ENCODE measurements at regions not wholly inside any gene's neighbourhood (a gene's known extent, or its start where the extent isn't known, plus 50 kb on each side); places are given as distances from the start of the nearest gene placed in this dataset.

GRCh38 chr22:45096256-45096907 lies 67.3 kb upstream of the NUP50 start:
- peak in 1 of 2 experiments; percentile 65 for DNase-seq

- DNase-seq: no peak
Observed at GRCh38 chr22:45097061-45097460, 66.7 kb upstream of the NUP50 start.

GRCh38 chr22:45098056-45098455 lies 65.7 kb upstream of the NUP50 start:
- DNase-seq: no peak

GRCh38 chr22:45099961-45100360 lies 63.8 kb upstream of the NUP50 start:
- DNase-seq: no peak

- peak in 1 of 2 experiments; percentile 53 for DNase-seq
Observed at GRCh38 chr22:45101515-45102227, 62.1 kb upstream of the NUP50 start.

- DNase-seq: no peak
Observed at GRCh38 chr22:45102896-45103420, 60.8 kb upstream of the NUP50 start.

- DNase-seq: no peak
Observed at GRCh38 chr22:45103756-45104155, 60.0 kb upstream of the NUP50 start.

GRCh38 chr22:45104313-45104712 lies 59.4 kb upstream of the NUP50 start:
- DNase-seq: no peak

GRCh38 chr22:45105281-45105702 lies 58.4 kb upstream of the NUP50 start:
- DNase-seq: no peak

- DNase-seq: no peak
Observed at GRCh38 chr22:45107671-45108070, 56.1 kb upstream of the NUP50 start.

GRCh38 chr22:45112136-45112879 lies 51.4 kb upstream of the NUP50 start:
- DNase-seq: no peak
